Panc1 (cell line): ENCODE measurements at regions not wholly inside any gene's neighbourhood (a gene's known extent, or its start where the extent isn't known, plus 50 kb on each side); places are given as distances from the start of the nearest gene placed in this dataset.
"Not testable (repeated sequence)": the region's sequence is repeated elsewhere in the genome, so short reads cannot be mapped to it uniquely, and the experiment has no call there.

Experiments
- CTCF ChIP-seq: fragments of 450-650 bp; IDR thresholded peaks from 2 replicates; pipeline ENCODE4 v1.5.1; 2017; ENCODE audit warnings: mild to moderate bottlenecking
- POLR2AphosphoS5 ChIP-seq: IDR thresholded peaks from 2 replicates; pipeline ENCODE4 v1.6.1; 2012; ENCODE audit warnings: mild to moderate bottlenecking, low read depth, low read length, moderate library complexity

- not testable (repeated sequence) for TF ChIP-seq CTCF, POLR2AphosphoS5
Observed at GRCh38 chr10:42281896-42282295, 356.5 kb downstream of the ZNF33B start.
